Rectal smooth muscle tissue (tissue), 1 donor: ENCODE measurements at regions not wholly inside any gene's neighbourhood (a gene's known extent, or its start where the extent isn't known, plus 50 kb on each side); places are given as distances from the start of the nearest gene placed in this dataset.

ENCODE experiments used
- H3K27ac ChIP-seq: one replicate; pipeline ENCODE4 v1.7.0; 2013; ENCODE audit warnings: low read depth, low read length, inconsistent platforms
- H3K27me3 ChIP-seq: one replicate; pipeline ENCODE4 v1.7.0; 2013; ENCODE audit warnings: low read length; ENCODE audit not compliant: control insufficient read depth, insufficient read depth
- H3K36me3 ChIP-seq: one replicate; pipeline ENCODE4 v1.7.0; 2013; ENCODE audit warnings: low read length; ENCODE audit not compliant: control insufficient read depth, insufficient read depth
- H3K4me1 ChIP-seq: one replicate; pipeline ENCODE4 v1.7.0; 2013; ENCODE audit warnings: low read length; ENCODE audit not compliant: control insufficient read depth, insufficient read depth
- H3K4me3 ChIP-seq: one replicate; pipeline ENCODE4 v1.7.0; 2013; ENCODE audit warnings: low read length
- H3K9ac ChIP-seq: one replicate; pipeline ENCODE4 v1.7.0; 2013; ENCODE audit warnings: low read length

- Histone ChIP-seq H3K27me3 (no peaks in the 10 kb centered on the region), H3K4me3 (no peak overlapping the region), H3K27ac (no peak overlapping the region), H3K36me3 (no peaks in the 10 kb centered on the region), H3K4me1 (no peaks in the 10 kb centered on the region), H3K9ac (no peak overlapping the region)
Measured at GRCh38 chr4:30783751-30784150, 63.6 kb downstream of the PCDH7 start.

- no peak overlapping the region for H3K4me3 ChIP-seq
- no peak overlapping the region for H3K9ac ChIP-seq
- H3K4me1 ChIP-seq = peaks cover 4% of the 10 kb centered on the region
- H3K36me3 ChIP-seq = no peaks in the 10 kb centered on the region
- no peak overlapping the region for H3K27ac ChIP-seq
- H3K27me3 ChIP-seq = no peaks in the 10 kb centered on the region
Measured at GRCh38 chr4:30789219-30789671, 69.1 kb downstream of the PCDH7 start.

DNA sequence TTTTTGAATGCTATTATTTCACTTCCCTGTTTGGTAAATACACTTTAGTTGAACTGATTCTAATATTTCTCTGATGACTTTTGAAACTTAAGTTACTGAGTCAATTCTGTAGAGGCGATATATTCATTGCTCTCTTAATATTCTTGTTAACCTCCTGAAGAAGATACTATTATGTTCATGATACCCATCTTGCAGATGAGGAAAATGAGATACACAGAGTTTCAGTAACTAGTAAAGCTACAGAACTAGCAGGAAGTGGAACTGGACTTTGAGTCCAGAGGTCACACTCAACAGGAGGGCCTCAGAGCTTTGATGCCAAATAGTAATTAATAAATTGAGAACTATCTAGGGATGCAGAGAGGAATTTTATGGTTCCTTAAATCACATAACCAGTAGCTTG lies 70.0 kb downstream of the PCDH7 start:
- Histone ChIP-seq H3K4me3 (no peak overlapping the region), H3K27ac (no peak overlapping the region), H3K36me3 (no peaks in the 10 kb centered on the region), H3K9ac (no peak overlapping the region), H3K27me3 (no peaks in the 10 kb centered on the region), H3K4me1 (peaks cover 4% of the 10 kb centered on the region)

GRCh38 chr4:30790998-30791397 lies 70.8 kb downstream of the PCDH7 start:
- Histone ChIP-seq H3K27me3 (no peaks in the 10 kb centered on the region), H3K36me3 (no peaks in the 10 kb centered on the region), H3K9ac (no peak overlapping the region), H3K4me1 (peaks cover 4% of the 10 kb centered on the region), H3K27ac (no peak overlapping the region), H3K4me3 (no peak overlapping the region)

GRCh38 chr4:30792601-30793000 lies 72.4 kb downstream of the PCDH7 start:
- no peak overlapping the region for H3K4me3 ChIP-seq
- H3K4me1 ChIP-seq = peaks cover 4% of the 10 kb centered on the region

DNA sequence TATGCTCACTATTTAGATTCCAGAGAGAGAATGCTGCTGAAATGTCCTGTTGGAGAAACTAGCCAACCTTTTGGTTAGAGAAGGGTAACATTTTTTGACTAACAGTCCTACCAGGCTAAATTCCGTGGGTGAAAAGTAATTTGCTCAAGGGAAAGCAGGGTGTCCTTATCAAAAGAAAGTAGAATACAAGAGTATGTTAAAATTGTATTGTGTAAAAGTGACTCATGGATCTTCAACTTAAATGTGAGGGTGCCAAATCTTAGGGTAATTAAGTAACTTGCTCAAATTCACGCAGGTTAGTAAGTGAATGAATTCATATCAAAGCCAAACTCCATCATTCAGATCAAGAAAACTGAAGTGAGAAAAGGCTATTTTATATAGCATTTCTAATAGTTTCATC lies 81.7 kb downstream of the PCDH7 start:
- no peak overlapping the region for H3K4me3 ChIP-seq
- no peak overlapping the region for H3K27ac ChIP-seq
- H3K27me3 ChIP-seq = no peaks in the 10 kb centered on the region
- H3K36me3 ChIP-seq = no peaks in the 10 kb centered on the region
- H3K4me1 ChIP-seq = no peaks in the 10 kb centered on the region
- no peak overlapping the region for H3K9ac ChIP-seq

More at GRCh38 chr4:30792601-30793000, 72.4 kb downstream of the PCDH7 start:
- Histone ChIP-seq H3K36me3 (no peaks in the 10 kb centered on the region), H3K9ac (no peak overlapping the region), H3K27me3 (no peaks in the 10 kb centered on the region), H3K27ac (no peak overlapping the region)

- no peaks in the 10 kb centered on the region for H3K36me3 ChIP-seq
- H3K9ac ChIP-seq = no peak overlapping the region
- no peak overlapping the region for H3K4me3 ChIP-seq
- H3K4me1 ChIP-seq = no peaks in the 10 kb centered on the region
- H3K27ac ChIP-seq = no peak overlapping the region
- H3K27me3 ChIP-seq = no peaks in the 10 kb centered on the region
Measured at GRCh38 chr4:30802622-30803323, 82.6 kb downstream of the PCDH7 start.

- H3K4me1 ChIP-seq = peaks cover 4% of the 10 kb centered on the region
- no peaks in the 10 kb centered on the region for H3K36me3 ChIP-seq
- no peak overlapping the region for H3K9ac ChIP-seq
- no peak overlapping the region for H3K27ac ChIP-seq
- no peaks in the 10 kb centered on the region for H3K27me3 ChIP-seq
- no peak overlapping the region for H3K4me3 ChIP-seq
Measured at GRCh38 chr4:30808276-30808675, 88.1 kb downstream of the PCDH7 start.

- no peak overlapping the region for H3K4me3 ChIP-seq
- H3K9ac ChIP-seq = no peak overlapping the region
- H3K27me3 ChIP-seq = no peaks in the 10 kb centered on the region
- H3K27ac ChIP-seq = no peak overlapping the region
- peaks cover 4% of the 10 kb centered on the region for H3K4me1 ChIP-seq
- no peaks in the 10 kb centered on the region for H3K36me3 ChIP-seq
Measured at GRCh38 chr4:30811296-30811695, 91.1 kb downstream of the PCDH7 start.

DNA sequence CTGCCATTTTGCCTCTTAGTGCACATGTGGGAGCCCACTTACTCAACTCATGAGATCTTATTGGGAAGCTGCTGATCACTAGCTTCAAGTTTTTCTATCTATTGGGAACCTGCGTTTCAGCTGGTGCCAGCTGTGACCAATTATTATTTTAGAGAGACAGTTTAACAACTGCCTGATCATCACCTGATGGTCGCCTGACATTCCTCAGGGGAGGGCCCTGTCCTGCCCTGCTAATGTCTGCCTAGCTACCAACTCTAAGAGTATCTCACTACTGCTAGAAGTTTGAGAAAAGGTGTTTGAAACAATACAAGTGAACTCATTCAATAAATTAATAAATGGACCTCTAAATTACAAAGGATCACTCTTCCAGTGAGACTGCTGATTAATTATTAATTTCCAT lies 95.5 kb downstream of the PCDH7 start:
- H3K27me3 ChIP-seq = no peaks in the 10 kb centered on the region
- H3K4me3 ChIP-seq = no peak overlapping the region
- no peak overlapping the region for H3K27ac ChIP-seq
- peaks cover 4% of the 10 kb centered on the region for H3K4me1 ChIP-seq
- no peak overlapping the region for H3K9ac ChIP-seq
- H3K36me3 ChIP-seq = no peaks in the 10 kb centered on the region

GRCh38 chr4:30817447-30817846 lies 97.3 kb downstream of the PCDH7 start:
- H3K27me3 ChIP-seq = no peaks in the 10 kb centered on the region
- no peaks in the 10 kb centered on the region for H3K4me1 ChIP-seq
- no peak overlapping the region for H3K27ac ChIP-seq
- no peaks in the 10 kb centered on the region for H3K36me3 ChIP-seq
- no peak overlapping the region for H3K9ac ChIP-seq
- no peak overlapping the region for H3K4me3 ChIP-seq

- no peak overlapping the region for H3K27ac ChIP-seq
Measured at GRCh38 chr4:30818541-30818940, 98.4 kb downstream of the PCDH7 start.

DNA sequence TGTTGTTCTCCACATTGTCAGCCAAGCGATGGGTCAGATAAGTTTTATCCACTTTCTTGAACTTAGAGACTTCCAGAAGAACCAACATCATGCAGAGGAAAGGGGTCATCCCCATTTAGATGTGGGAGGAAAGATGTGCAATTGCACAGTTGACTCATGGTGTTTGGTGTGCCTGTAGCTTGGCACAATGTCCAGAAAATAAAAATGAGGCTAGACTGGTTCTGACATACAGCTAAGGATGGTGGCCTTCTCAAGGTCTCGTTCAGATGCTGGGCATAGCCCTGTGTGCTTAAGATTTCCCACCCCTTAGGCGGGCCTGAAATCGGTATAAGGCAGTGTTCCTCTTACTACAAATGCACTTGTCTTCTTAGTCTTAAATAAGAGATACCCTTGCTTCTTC lies 101.1 kb downstream of the PCDH7 start:
- no peak overlapping the region for H3K9ac ChIP-seq
- no peak overlapping the region for H3K4me3 ChIP-seq
- no peaks in the 10 kb centered on the region for H3K4me1 ChIP-seq
- H3K27me3 ChIP-seq = no peaks in the 10 kb centered on the region
- no peak overlapping the region for H3K27ac ChIP-seq
- H3K36me3 ChIP-seq = no peaks in the 10 kb centered on the region

More at GRCh38 chr4:30818541-30818940, 98.4 kb downstream of the PCDH7 start:
- Histone ChIP-seq H3K27me3 (no peaks in the 10 kb centered on the region), H3K36me3 (no peaks in the 10 kb centered on the region), H3K4me3 (no peak overlapping the region), H3K9ac (no peak overlapping the region), H3K4me1 (no peaks in the 10 kb centered on the region)
